HPDE6-E6E7 (cell line): ENCODE measurements at regions not wholly inside any gene's neighbourhood (a gene's known extent, or its start where the extent isn't known, plus 50 kb on each side); places are given as distances from the start of the nearest gene placed in this dataset.
"Not testable (repeated sequence)": the region's sequence is repeated elsewhere in the genome, so short reads cannot be mapped to it uniquely, and the experiment has no call there.

ENCODE experiments used
- DNase-seq: peaks from one replicate; pipeline ENCODE4 v3.0.0; 2011; ENCODE audit warnings: missing footprints; ENCODE audit errors: extremely low spot score

- DNase-seq, result no peak
Observed at GRCh38 chr11:67776852-67777520, 102.6 kb upstream of the ALDH3B2 start.

GRCh38 chr11:67774175-67774574 is 99.8 kb upstream of the ALDH3B2 start:
- not testable (repeated sequence) for DNase-seq

- DNase-seq, result not testable (repeated sequence)
Observed at GRCh38 chr11:67768001-67768730, 93.7 kb upstream of the ALDH3B2 start.

GRCh38 chr11:67761211-67761610 is 86.8 kb upstream of the ALDH3B2 start:
- not testable (repeated sequence) for DNase-seq

- DNase-seq, result not testable (repeated sequence)
Observed at GRCh38 chr11:67759321-67759720, 84.9 kb upstream of the ALDH3B2 start.

GRCh38 chr11:67758467-67758866 is 84.0 kb upstream of the ALDH3B2 start:
- DNase-seq, result not testable (repeated sequence)

- DNase-seq, result not testable (repeated sequence)
Observed at GRCh38 chr11:67758009-67758408, 83.6 kb upstream of the ALDH3B2 start.

- not testable (repeated sequence) for DNase-seq
Observed at GRCh38 chr11:67753820-67754219, 79.4 kb upstream of the ALDH3B2 start.

- no peak for DNase-seq
Observed at GRCh38 chr11:67745181-67745726, 70.8 kb upstream of the ALDH3B2 start.

- not testable (repeated sequence) for DNase-seq
Observed at GRCh38 chr11:67744231-67744630, 69.8 kb upstream of the ALDH3B2 start.

GRCh38 chr11:67738231-67738630 is 63.8 kb upstream of the ALDH3B2 start:
- DNase-seq, result not testable (repeated sequence)

GRCh38 chr11:67737562-67738080 is 63.2 kb upstream of the ALDH3B2 start:
- DNase-seq, result not testable (repeated sequence)

GRCh38 chr11:67732045-67732787 is 57.8 kb upstream of the ALDH3B2 start:
- DNase-seq, result no peak

GRCh38 chr11:67731583-67731982 is 57.2 kb upstream of the ALDH3B2 start:
- no peak for DNase-seq

- not testable (repeated sequence) for DNase-seq
Observed at GRCh38 chr11:67728163-67728571, 53.7 kb upstream of the ALDH3B2 start.

GRCh38 chr11:67727066-67728040 is 52.9 kb upstream of the ALDH3B2 start:
- DNase-seq, result not testable (repeated sequence)
